ENCODE measurements at regions not wholly inside any gene's neighbourhood (a gene's known extent, or its start where the extent isn't known, plus 50 kb on each side); places are given as distances from the start of the nearest gene placed in this dataset.

GRCh38 chr1:63119575-63120155, 202.7 kb upstream of the FOXD3 start:
- no peak for DNase-seq

GRCh38 chr1:63122079-63122478, 200.3 kb upstream of the FOXD3 start:
- DNase-seq: no peak

- DNase-seq: no peak
Observed at GRCh38 chr1:63124666-63125191, 197.6 kb upstream of the FOXD3 start.

- no peak for DNase-seq
Observed at GRCh38 chr1:63126104-63126503, 196.3 kb upstream of the FOXD3 start.

GRCh38 chr1:63127376-63127775, 195.0 kb upstream of the FOXD3 start:
- no peak for DNase-seq

- DNase-seq: no peak
Observed at GRCh38 chr1:63128556-63128955, 193.8 kb upstream of the FOXD3 start.

GRCh38 chr1:63129184-63129583, 193.2 kb upstream of the FOXD3 start:
- no peak for DNase-seq

- no peak for DNase-seq
Observed at GRCh38 chr1:63129855-63130254, 192.5 kb upstream of the FOXD3 start.

GRCh38 chr1:63134501-63135173, 187.7 kb upstream of the FOXD3 start:
- no peak for DNase-seq

- DNase-seq: no peak
Observed at GRCh38 chr1:63135174-63135512, 187.2 kb upstream of the FOXD3 start.

- DNase-seq: no peak
Observed at GRCh38 chr1:63135801-63136200, 186.6 kb upstream of the FOXD3 start.

GRCh38 chr1:63142001-63142400, 180.4 kb upstream of the FOXD3 start:
- DNase-seq: no peak

- DNase-seq: no peak
Observed at GRCh38 chr1:63143482-63143881, 178.9 kb upstream of the FOXD3 start.

GRCh38 chr1:63147783-63148182, 174.6 kb upstream of the FOXD3 start:
- no peak for DNase-seq

- DNase-seq: peak in 1 of 2 donors; percentile 3
Observed at GRCh38 chr1:63148825-63149645, 173.3 kb upstream of the FOXD3 start.

GRCh38 chr1:63152572-63152971, 169.8 kb upstream of the FOXD3 start:
- no peak for DNase-seq

- DNase-seq: no peak
Observed at GRCh38 chr1:63155437-63155836, 166.9 kb upstream of the FOXD3 start.

GRCh38 chr1:63157085-63157484, 165.3 kb upstream of the FOXD3 start:
- no peak for DNase-seq

- DNase-seq: no peak
Observed at GRCh38 chr1:63169057-63169456, 153.3 kb upstream of the FOXD3 start.

GRCh38 chr1:63173161-63173560, 149.2 kb upstream of the FOXD3 start:
- DNase-seq: no peak

- DNase-seq: no peak
Observed at GRCh38 chr1:63189677-63190076, 132.7 kb upstream of the FOXD3 start.

GRCh38 chr1:63190171-63190570, 132.2 kb upstream of the FOXD3 start:
- DNase-seq: no peak

GRCh38 chr1:63198871-63199394, 123.4 kb upstream of the FOXD3 start:
- peak; percentile 20 to 28 for DNase-seq

Measured in right lung (tissue), 2 donors.